CD4-positive, alpha-beta memory T cell (primary cell): ENCODE measurements at regions not wholly inside any gene's neighbourhood (a gene's known extent, or its start where the extent isn't known, plus 50 kb on each side); places are given as distances from the start of the nearest gene placed in this dataset.

Experiments
- CTCF ChIA-PET: fragments of 350-600 bp; sonication (Branson Sonifier 250); formaldehyde crosslinking; loops from one replicate; lab custom pipeline; 2021; ENCODE audit warnings: inconsistent platforms; ENCODE audit not compliant: partially characterized antibody; lab: Charles Lee
- POLR2A ChIA-PET: fragments of 350-600 bp; sonication (Branson Sonifier 250); formaldehyde crosslinking; loops from one replicate; lab custom pipeline; 2021; ENCODE audit not compliant: partially characterized antibody; lab: Charles Lee
- DNase-seq, 5 donors: peaks; one replicate each; pipeline versions ENCODE4 v3.0.0 to v3.0.0-alpha.2; 2020 to 2022; ENCODE audit warnings: mixed read lengths in 1 of 5
- H3K27ac ChIP-seq: one replicate; pipeline ENCODE4 v1.7.0; 2013; ENCODE audit warnings: low read depth, low read length
- H3K27me3 ChIP-seq: 2 replicates; pipeline ENCODE4 v1.7.0; 2013; ENCODE audit warnings: mild to moderate bottlenecking, low read length, moderate library complexity; ENCODE audit not compliant: insufficient read depth
- H3K36me3 ChIP-seq: 2 replicates; pipeline ENCODE4 v1.7.0; 2013; ENCODE audit warnings: mild to moderate bottlenecking, low read length, moderate library complexity; ENCODE audit not compliant: insufficient read depth
- H3K4me1 ChIP-seq: 2 replicates; pipeline ENCODE4 v1.7.0; 2013; ENCODE audit warnings: mild to moderate bottlenecking, low read length, moderate library complexity; ENCODE audit not compliant: insufficient read depth
- H3K4me3 ChIP-seq, 2 donors: one replicate each; pipeline ENCODE4 v1.7.0; 2013; ENCODE audit warnings: low read length in 2 of 2, mild to moderate bottlenecking in 1 of 2
- H3K9me3 ChIP-seq, 2 donors: one replicate each; pipeline ENCODE4 v1.7.0; 2013; ENCODE audit warnings: low read length in 2 of 2, control low read depth in 1 of 2; ENCODE audit not compliant: control insufficient read depth in 1 of 2
- H3K27ac Mint-ChIP-seq, 7 donors: one replicate each; pipeline ENCODE4 v1.8.0; 2020 to 2021; ENCODE audit warnings: mixed read lengths in 7 of 7, mild to moderate bottlenecking in 6 of 7, inconsistent platforms in 3 of 7, moderate library complexity in 3 of 7
- H3K27me3 Mint-ChIP-seq, 2 donors: one replicate each; pipeline ENCODE4 v1.8.0; 2020 to 2021; ENCODE audit warnings: mixed read lengths in 2 of 2
- H3K36me3 Mint-ChIP-seq, 2 donors: one replicate each; pipeline ENCODE4 v1.8.0; 2020 to 2021; ENCODE audit warnings: mixed read lengths in 2 of 2, inconsistent platforms in 1 of 2, mild to moderate bottlenecking in 1 of 2
- H3K4me1 Mint-ChIP-seq, 4 donors: one replicate each; pipeline ENCODE4 v1.8.0; 2020 to 2021; ENCODE audit warnings: mixed read lengths in 4 of 4, mild to moderate bottlenecking in 1 of 4
- H3K4me3 Mint-ChIP-seq, 8 donors: one replicate each; pipeline ENCODE4 v1.8.0; 2020 to 2021; ENCODE audit warnings: mixed read lengths in 8 of 8, mild to moderate bottlenecking in 7 of 8, moderate library complexity in 6 of 8, inconsistent platforms in 3 of 8
- H3K9me3 Mint-ChIP-seq, 8 donors: one replicate each; pipeline ENCODE4 v1.8.0; 2020 to 2021; ENCODE audit warnings: mixed read lengths in 8 of 8, mild to moderate bottlenecking in 5 of 8, inconsistent platforms in 3 of 8, moderate library complexity in 1 of 8
- intact Hi-C: fragments of 100-400 bp; cut with micrococcal nuclease; formaldehyde crosslinking; loops from one replicate; pipeline ENCODE4 v1.15.1; 2023

DNA sequence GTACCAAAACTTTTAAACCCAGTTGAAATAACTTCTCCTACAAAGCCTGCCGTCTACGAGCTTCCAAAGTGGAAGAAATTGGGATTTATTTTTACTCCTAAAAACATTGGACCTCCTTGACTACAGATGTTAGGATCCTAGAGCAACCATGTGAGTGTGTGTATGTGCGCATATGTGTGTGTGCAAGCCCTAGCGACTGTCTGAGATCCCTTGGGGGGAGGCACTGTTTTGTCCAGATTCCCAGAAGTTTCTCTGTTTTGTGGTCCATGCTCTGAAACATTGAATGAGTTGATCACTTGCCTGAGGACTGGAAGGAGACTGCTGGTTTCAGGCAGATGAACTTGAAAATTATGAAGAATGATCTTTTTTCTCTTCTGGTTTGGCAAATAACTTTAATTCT, 312.3 kb upstream of the ZNF32 start:
- H3K9me3 Mint-ChIP-seq = no peaks in the 10 kb centered on the region
- peaks cover 9 to 11% of the 10 kb centered on the region in 2 donors for H3K27me3 Mint-ChIP-seq
- CTCF ChIA-PET = no interaction called here
- POLR2A ChIA-PET = no interaction called here
- no peak overlapping the region for H3K4me3 Mint-ChIP-seq
- H3K4me1 Mint-ChIP-seq = peaks cover 0 to 11% (median 4%) of the 10 kb centered on the region in 4 donors
- Histone ChIP-seq H3K9me3 (no peaks in the 10 kb centered on the region), H3K4me1 (no peaks in the 10 kb centered on the region), H3K27ac (no peak overlapping the region), H3K27me3 (no peaks in the 10 kb centered on the region), H3K36me3 (no peaks in the 10 kb centered on the region), H3K4me3 (no peak overlapping the region)
- no peak overlapping the region for H3K27ac Mint-ChIP-seq
- no peak for DNase-seq
- H3K36me3 Mint-ChIP-seq = no peaks in the 10 kb centered on the region
- intact Hi-C loops = no loop called here

DNA sequence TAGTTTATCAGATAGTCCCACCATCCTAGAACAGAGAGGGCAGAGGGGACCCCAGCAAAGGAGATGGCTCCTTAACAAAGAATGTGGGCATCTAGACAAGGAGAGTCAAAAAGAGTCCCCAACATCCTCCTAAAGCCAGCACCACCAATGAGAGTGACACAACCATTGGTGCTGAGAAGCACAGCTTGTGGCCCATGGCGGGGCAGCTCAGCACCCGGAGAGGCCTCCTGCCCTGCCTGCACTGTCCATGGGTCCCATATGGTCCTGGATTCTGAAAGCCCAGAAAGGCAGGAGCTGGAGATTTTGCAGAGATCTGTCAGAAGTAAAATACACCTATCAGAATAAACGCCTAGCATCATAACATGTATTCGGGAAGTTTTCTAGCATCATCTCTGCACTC, 311.8 kb upstream of the ZNF32 start:
- Histone ChIP-seq H3K27ac (no peak overlapping the region), H3K27me3 (no peaks in the 10 kb centered on the region), H3K4me1 (no peaks in the 10 kb centered on the region), H3K36me3 (no peaks in the 10 kb centered on the region), H3K9me3 (no peaks in the 10 kb centered on the region), H3K4me3 (no peak overlapping the region)
- CTCF ChIA-PET = no interaction called here
- DNase-seq = no peak
- intact Hi-C loops = no loop called here
- no peaks in the 10 kb centered on the region for H3K36me3 Mint-ChIP-seq
- H3K27me3 Mint-ChIP-seq = peaks cover 5 to 11% of the 10 kb centered on the region in 2 donors
- H3K4me1 Mint-ChIP-seq = peaks cover 0 to 7% (median 3%) of the 10 kb centered on the region in 4 donors
- no peak overlapping the region for H3K4me3 Mint-ChIP-seq
- H3K9me3 Mint-ChIP-seq = no peaks in the 10 kb centered on the region
- no peak overlapping the region for H3K27ac Mint-ChIP-seq
- POLR2A ChIA-PET = no interaction called here

DNA sequence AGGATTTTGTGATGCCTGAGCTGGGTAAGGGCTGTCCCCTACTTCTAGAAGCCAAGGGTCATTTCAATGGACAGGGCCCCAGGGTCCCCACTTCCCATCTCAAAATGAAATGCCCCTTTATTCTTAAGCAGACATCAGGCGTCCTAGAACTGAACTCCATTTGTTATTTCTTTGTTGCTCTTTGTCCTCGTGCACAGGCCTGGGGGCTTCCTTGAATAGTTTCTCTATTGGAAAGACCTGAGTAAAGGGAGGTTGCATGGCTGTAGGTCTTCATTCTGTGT, 311.4 kb upstream of the ZNF32 start:
- no peaks in the 10 kb centered on the region for H3K9me3 ChIP-seq
- H3K4me3 Mint-ChIP-seq = no peak overlapping the region
- H3K9me3 Mint-ChIP-seq = no peaks in the 10 kb centered on the region
- H3K4me1 Mint-ChIP-seq = peaks cover 0 to 4% (median under 1%) of the 10 kb centered on the region in 4 donors
- no peaks in the 10 kb centered on the region for H3K4me1 ChIP-seq
- H3K27ac ChIP-seq = no peak overlapping the region
- no peak overlapping the region for H3K4me3 ChIP-seq
- no peak overlapping the region for H3K27ac Mint-ChIP-seq
- H3K36me3 ChIP-seq = no peaks in the 10 kb centered on the region
- no peaks in the 10 kb centered on the region for H3K27me3 ChIP-seq
- POLR2A ChIA-PET = no interaction called here
- H3K36me3 Mint-ChIP-seq = no peaks in the 10 kb centered on the region
- CTCF ChIA-PET = no interaction called here
- H3K27me3 Mint-ChIP-seq = peaks cover 9 to 11% of the 10 kb centered on the region in 2 donors
- intact Hi-C loops = no loop called here
- DNase-seq = no peak

DNA sequence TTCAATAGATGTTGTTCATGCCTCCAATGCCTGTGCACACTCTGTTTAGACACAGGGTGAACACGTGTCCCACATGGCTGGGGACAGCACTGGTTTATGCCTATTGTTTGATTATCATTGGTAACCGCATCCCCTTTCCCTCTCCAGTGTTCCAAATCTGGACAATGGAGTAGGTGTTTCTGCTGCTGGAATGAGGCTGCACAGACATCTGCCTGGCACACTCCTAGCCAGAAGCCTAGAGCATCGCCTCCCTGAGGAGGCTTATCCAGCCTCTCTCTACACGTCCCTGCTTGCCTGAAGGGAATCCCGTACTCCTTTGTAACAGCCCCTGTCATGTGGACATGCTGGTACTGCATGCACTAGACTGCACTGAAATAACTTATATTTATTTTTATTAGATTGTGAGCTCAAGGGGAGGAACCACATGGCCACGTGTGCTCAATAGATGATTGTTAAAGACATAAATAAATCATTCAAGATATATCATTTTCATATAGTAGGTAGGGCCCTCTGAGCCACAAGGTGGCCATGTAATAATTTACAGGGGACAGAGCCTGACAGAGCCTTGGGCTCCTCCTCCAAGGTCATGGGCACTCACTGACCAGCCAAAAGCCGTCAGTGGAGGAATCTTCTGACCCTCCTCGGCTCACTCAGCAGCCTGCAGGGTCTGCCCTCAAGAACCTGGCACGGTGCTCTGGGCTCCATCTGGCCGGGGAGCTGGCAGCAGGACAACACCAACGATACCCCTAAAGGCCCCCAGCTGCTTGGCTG, 310.9 kb upstream of the ZNF32 start:
- H3K27me3 ChIP-seq = no peaks in the 10 kb centered on the region
- DNase-seq = no peak
- POLR2A ChIA-PET = no interaction called here

DNA sequence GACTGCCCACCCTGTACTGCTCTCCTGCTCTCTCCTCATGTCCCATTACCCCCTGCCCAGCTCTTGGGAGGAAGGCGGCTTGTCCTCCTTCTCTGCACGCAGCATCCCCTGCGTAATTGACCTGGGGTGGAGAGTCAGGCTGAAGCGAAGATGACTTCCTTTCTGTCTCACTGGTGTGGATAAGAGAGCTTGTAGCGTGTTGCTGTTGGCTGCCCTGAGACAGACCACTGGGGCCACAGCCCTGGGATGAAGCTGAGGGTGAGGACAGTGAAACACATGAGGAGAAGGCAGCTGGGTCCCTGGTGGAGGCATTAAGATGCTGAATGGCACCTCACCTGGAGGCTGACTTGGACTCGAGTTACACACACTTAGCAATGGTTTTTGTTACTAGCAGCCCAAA, 310.3 kb upstream of the ZNF32 start:
- ChIA-PET POLR2A (no interaction called here), CTCF (no interaction called here)
- Mint-ChIP-seq H3K27me3 (peaks cover 10 to 13% of the 10 kb centered on the region in 2 donors), H3K9me3 (no peaks in the 10 kb centered on the region), H3K27ac (no peak overlapping the region), H3K4me3 (no peak overlapping the region), H3K36me3 (no peaks in the 10 kb centered on the region), H3K4me1 (no peaks in the 10 kb centered on the region)
- no peak overlapping the region for H3K27ac ChIP-seq
- H3K27me3 ChIP-seq = no peaks in the 10 kb centered on the region
- H3K4me1 ChIP-seq = no peaks in the 10 kb centered on the region
- no peak overlapping the region for H3K4me3 ChIP-seq
- H3K36me3 ChIP-seq = no peaks in the 10 kb centered on the region
- no peak for DNase-seq
- H3K9me3 ChIP-seq = no peaks in the 10 kb centered on the region
- intact Hi-C loops = no loop called here

More for the DNA sequence above, 310.9 kb upstream of the ZNF32 start:
- intact Hi-C loops = no loop called here
- Histone ChIP-seq H3K9me3 (no peaks in the 10 kb centered on the region), H3K4me3 (no peak overlapping the region), H3K27ac (no peak overlapping the region), H3K4me1 (no peaks in the 10 kb centered on the region), H3K36me3 (no peaks in the 10 kb centered on the region)
- H3K4me3 Mint-ChIP-seq = no peak overlapping the region
- no peak overlapping the region for H3K27ac Mint-ChIP-seq
- peaks cover 9 to 11% of the 10 kb centered on the region in 2 donors for H3K27me3 Mint-ChIP-seq
- CTCF ChIA-PET = no interaction called here
- H3K4me1 Mint-ChIP-seq = peaks cover 0 to 3% (median 0%) of the 10 kb centered on the region in 4 donors
- H3K36me3 Mint-ChIP-seq = no peaks in the 10 kb centered on the region
- no peaks in the 10 kb centered on the region for H3K9me3 Mint-ChIP-seq

DNA sequence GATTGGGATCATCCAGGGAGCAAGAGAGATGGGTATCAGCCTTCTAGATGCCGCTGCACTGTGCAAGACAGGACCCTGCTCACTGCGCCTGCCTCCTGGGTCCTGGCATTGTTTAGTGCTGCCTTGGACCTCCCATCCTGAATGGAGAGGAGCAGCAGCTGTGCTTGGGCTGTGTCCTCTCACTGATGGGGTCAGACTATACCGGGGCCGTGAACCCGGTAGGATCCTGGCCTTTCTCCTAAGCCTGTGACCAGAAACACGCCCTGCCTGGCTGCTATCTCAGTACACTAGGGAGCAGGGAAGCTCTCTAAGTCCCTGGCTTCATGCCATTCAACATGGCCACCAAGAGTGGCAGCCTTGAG, 309.4 kb upstream of the ZNF32 start:
- intact Hi-C loops = no loop called here
- no peaks in the 10 kb centered on the region for H3K4me1 ChIP-seq
- no peaks in the 10 kb centered on the region for H3K4me1 Mint-ChIP-seq
- DNase-seq = no peak
- no peak overlapping the region for H3K4me3 ChIP-seq
- H3K36me3 Mint-ChIP-seq = no peaks in the 10 kb centered on the region
- no peak overlapping the region for H3K27ac ChIP-seq
- H3K36me3 ChIP-seq = no peaks in the 10 kb centered on the region
- ChIA-PET CTCF (no interaction called here), POLR2A (no interaction called here)
- H3K9me3 ChIP-seq = no peaks in the 10 kb centered on the region
- peaks cover 0 to 4% (median 0%) of the 10 kb centered on the region in 8 donors for H3K9me3 Mint-ChIP-seq
- H3K27me3 Mint-ChIP-seq = peaks cover 9 to 18% of the 10 kb centered on the region in 2 donors
- no peak overlapping the region for H3K27ac Mint-ChIP-seq
- H3K27me3 ChIP-seq = no peaks in the 10 kb centered on the region
- H3K4me3 Mint-ChIP-seq = no peak overlapping the region

DNA sequence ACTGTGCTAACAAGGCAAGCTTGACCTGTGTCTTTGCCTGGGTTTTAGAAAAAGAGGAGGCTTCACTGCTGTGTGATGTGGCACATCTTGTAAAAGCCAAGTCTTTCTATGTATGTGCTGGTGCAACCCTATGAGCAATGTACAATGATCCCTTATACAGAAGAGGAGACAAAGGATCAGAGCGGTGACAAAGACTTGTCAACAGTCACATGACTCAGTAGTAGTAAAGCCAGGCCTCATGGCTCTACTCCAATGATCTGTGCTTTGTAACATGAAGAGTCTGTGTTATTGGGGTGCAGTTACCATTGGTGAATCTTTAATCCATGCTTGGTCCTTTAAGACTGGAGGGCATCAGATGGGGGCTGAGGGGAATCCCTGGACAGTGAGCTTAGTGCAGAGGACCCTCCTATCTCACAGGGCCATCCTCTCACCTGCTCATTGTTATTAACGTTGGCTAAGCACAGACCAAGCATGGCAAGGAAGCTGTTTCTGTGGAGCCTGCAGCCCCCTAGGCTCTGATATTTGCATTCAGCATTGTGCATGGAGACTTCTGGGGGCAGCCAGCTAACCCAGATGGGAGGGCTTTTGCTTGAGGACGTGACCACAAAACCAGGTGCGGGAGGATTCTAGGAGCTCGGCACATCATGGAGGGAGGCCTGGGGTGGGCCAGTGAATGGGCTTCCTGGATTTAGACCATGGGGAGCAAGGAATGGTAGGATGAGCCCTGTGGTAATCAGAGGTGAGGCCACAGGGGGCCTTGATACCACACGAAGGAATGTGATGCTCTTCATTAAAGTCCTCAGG, 308.8 kb upstream of the ZNF32 start:
- H3K9me3 ChIP-seq = no peaks in the 10 kb centered on the region
- intact Hi-C loops = no loop called here
- POLR2A ChIA-PET = no interaction called here
- Mint-ChIP-seq H3K4me1 (no peaks in the 10 kb centered on the region), H3K4me3 (no peak overlapping the region), H3K27me3 (peaks cover 4 to 20% of the 10 kb centered on the region in 2 donors), H3K9me3 (peaks cover 0 to 6% (median 0%) of the 10 kb centered on the region in 8 donors), H3K27ac (no peak overlapping the region), H3K36me3 (no peaks in the 10 kb centered on the region)
- no peaks in the 10 kb centered on the region for H3K4me1 ChIP-seq
- H3K27me3 ChIP-seq = no peaks in the 10 kb centered on the region
- CTCF ChIA-PET = no interaction called here
- DNase-seq = no peak
- H3K36me3 ChIP-seq = no peaks in the 10 kb centered on the region
- H3K4me3 ChIP-seq = no peak overlapping the region
- no peak overlapping the region for H3K27ac ChIP-seq
